ENCODE measurements at regions not wholly inside any gene's neighbourhood (a gene's known extent, or its start where the extent isn't known, plus 50 kb on each side); places are given as distances from the start of the nearest gene placed in this dataset.
"Not testable (repeated sequence)": the region's sequence is repeated elsewhere in the genome, so short reads cannot be mapped to it uniquely, and the experiment has no call there.

- DNase-seq (ENCODE audit: low read depth): peak; percentile 26
- no peak for TF ChIP-seq CTCF (IDR thresholded peaks at IDR 0.05; ENCODE audit: insufficient read depth, low read depth, low read length, missing control alignments)
- no peak overlapping the region for H3K4me3 ChIP-seq (ENCODE audit: low read length)
Observed at GRCh38 chr20:53866794-53867740, 203.3 kb downstream of the BCAS1 start.

GRCh38 chr20:53865901-53866793, 204.2 kb downstream of the BCAS1 start:
- TF ChIP-seq CTCF (IDR thresholded peaks at IDR 0.05; ENCODE audit: insufficient read depth, low read depth, low read length, missing control alignments): no peak
- peak overlapping the region; percentile 30 for H3K4me3 ChIP-seq (ENCODE audit: low read length)
- DNase-seq (ENCODE audit: low read depth): peak; percentile 82

GRCh38 chr20:53864765-53865683, 205.4 kb downstream of the BCAS1 start:
- H3K4me3 ChIP-seq (ENCODE audit: low read length); DNase-seq (ENCODE audit: low read depth): not testable (repeated sequence)

- not testable (repeated sequence) for DNase-seq (ENCODE audit: low read depth); H3K4me3 ChIP-seq (ENCODE audit: low read length)
Observed at GRCh38 chr20:53863923-53864641, 206.3 kb downstream of the BCAS1 start.

- H3K4me3 ChIP-seq (ENCODE audit: low read length); DNase-seq (ENCODE audit: low read depth): not testable (repeated sequence)
Observed at GRCh38 chr20:53863535-53863922, 206.9 kb downstream of the BCAS1 start.

GRCh38 chr20:53863039-53863438, 207.4 kb downstream of the BCAS1 start:
- DNase-seq (ENCODE audit: low read depth): not testable (repeated sequence)

GRCh38 chr20:53862490-53862889, 207.9 kb downstream of the BCAS1 start:
- not testable (repeated sequence) for DNase-seq (ENCODE audit: low read depth); H3K4me3 ChIP-seq (ENCODE audit: low read length)

More at GRCh38 chr20:53863039-53863438, 207.4 kb downstream of the BCAS1 start:
- not testable (repeated sequence) for H3K4me3 ChIP-seq (ENCODE audit: low read length)

GRCh38 chr20:53862136-53862397, 208.3 kb downstream of the BCAS1 start:
- not testable (repeated sequence) for H3K4me3 ChIP-seq (ENCODE audit: low read length); DNase-seq (ENCODE audit: low read depth)

GRCh38 chr20:53859684-53860083, 210.7 kb downstream of the BCAS1 start:
- no peak for TF ChIP-seq CTCF (IDR thresholded peaks at IDR 0.05; ENCODE audit: insufficient read depth, low read depth, low read length, missing control alignments)
- no peak overlapping the region for H3K4me3 ChIP-seq (ENCODE audit: low read length)
- no peak for DNase-seq (ENCODE audit: low read depth)

GRCh38 chr20:53859009-53859408, 211.4 kb downstream of the BCAS1 start:
- H3K4me3 ChIP-seq (ENCODE audit: low read length); DNase-seq (ENCODE audit: low read depth): not testable (repeated sequence)

GRCh38 chr20:53858516-53858915, 211.9 kb downstream of the BCAS1 start:
- not testable (repeated sequence) for H3K4me3 ChIP-seq (ENCODE audit: low read length); DNase-seq (ENCODE audit: low read depth)
